Mesothelial cell of epicardium (in vitro differentiated cells): ENCODE measurements at regions not wholly inside any gene's neighbourhood (a gene's known extent, or its start where the extent isn't known, plus 50 kb on each side); places are given as distances from the start of the nearest gene placed in this dataset.

Experiments
- DNase-seq, 2 experiments: peaks; one replicate each; pipeline ENCODE4 v3.0.0; 2021; ENCODE audit warnings: low spot score in 2 of 2; ENCODE audit not compliant: unreplicated experiment in 2 of 2
- H3K27ac Mint-ChIP-seq: 2 replicates; pipeline ENCODE4 v1.8.0; 2021; ENCODE audit warnings: mixed read lengths
- H3K27me3 Mint-ChIP-seq: 2 replicates; pipeline ENCODE4 v1.8.0; 2021; ENCODE audit warnings: low read depth, mixed read lengths
- H3K36me3 Mint-ChIP-seq: 2 replicates; pipeline ENCODE4 v1.8.0; 2021; ENCODE audit warnings: mixed read lengths
- H3K4me1 Mint-ChIP-seq: 2 replicates; pipeline ENCODE4 v1.8.0; 2021; ENCODE audit warnings: mixed read lengths
- H3K4me3 Mint-ChIP-seq: 2 replicates; pipeline ENCODE4 v1.8.0; 2021; ENCODE audit warnings: mild to moderate bottlenecking, moderate library complexity, mixed read lengths
- H3K9me3 Mint-ChIP-seq: 2 replicates; pipeline ENCODE4 v1.8.0; 2021; ENCODE audit warnings: mixed read lengths
- TF ChIP-seq, protein P1 (sequence below): fragments of 200-600 bp; sonication (generic); IDR thresholded peaks from one replicate; pipeline ENCODE4 v1.5.0; 2021; ENCODE audit warnings: antibody characterized with exemption; ENCODE audit not compliant: unreplicated experiment

DNA sequence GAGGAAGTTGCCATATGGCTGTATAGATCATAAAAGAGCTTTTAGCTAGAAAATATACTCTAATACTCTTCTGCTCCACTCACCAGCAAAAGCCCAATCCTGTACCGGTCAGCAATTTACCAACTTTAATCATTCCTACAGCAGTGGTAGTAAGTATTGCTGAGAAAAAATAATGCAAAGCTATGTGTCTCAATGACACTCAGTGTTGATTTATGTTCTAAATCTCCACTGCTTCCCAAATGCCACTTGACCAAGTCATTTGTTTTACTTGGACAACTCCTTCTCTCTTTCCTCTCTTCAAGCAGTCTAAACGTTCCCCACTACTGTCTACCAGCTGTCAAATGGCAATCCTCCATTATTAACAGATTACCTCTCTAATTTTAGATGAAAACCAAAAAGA, 201.8 kb upstream of the GK2 start:
- no peaks in the 10 kb centered on the region for H3K36me3 Mint-ChIP-seq
- TF ChIP-seq, protein P1, sequence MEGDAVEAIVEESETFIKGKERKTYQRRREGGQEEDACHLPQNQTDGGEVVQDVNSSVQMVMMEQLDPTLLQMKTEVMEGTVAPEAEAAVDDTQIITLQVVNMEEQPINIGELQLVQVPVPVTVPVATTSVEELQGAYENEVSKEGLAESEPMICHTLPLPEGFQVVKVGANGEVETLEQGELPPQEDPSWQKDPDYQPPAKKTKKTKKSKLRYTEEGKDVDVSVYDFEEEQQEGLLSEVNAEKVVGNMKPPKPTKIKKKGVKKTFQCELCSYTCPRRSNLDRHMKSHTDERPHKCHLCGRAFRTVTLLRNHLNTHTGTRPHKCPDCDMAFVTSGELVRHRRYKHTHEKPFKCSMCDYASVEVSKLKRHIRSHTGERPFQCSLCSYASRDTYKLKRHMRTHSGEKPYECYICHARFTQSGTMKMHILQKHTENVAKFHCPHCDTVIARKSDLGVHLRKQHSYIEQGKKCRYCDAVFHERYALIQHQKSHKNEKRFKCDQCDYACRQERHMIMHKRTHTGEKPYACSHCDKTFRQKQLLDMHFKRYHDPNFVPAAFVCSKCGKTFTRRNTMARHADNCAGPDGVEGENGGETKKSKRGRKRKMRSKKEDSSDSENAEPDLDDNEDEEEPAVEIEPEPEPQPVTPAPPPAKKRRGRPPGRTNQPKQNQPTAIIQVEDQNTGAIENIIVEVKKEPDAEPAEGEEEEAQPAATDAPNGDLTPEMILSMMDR, result no peak
- H3K4me3 Mint-ChIP-seq, result no peak overlapping the region
- H3K4me1 Mint-ChIP-seq, result no peaks in the 10 kb centered on the region
- H3K27me3 Mint-ChIP-seq, result no peaks in the 10 kb centered on the region
- H3K27ac Mint-ChIP-seq, result no peak overlapping the region
- no peak for DNase-seq
- peaks cover 3% of the 10 kb centered on the region for H3K9me3 Mint-ChIP-seq

DNA sequence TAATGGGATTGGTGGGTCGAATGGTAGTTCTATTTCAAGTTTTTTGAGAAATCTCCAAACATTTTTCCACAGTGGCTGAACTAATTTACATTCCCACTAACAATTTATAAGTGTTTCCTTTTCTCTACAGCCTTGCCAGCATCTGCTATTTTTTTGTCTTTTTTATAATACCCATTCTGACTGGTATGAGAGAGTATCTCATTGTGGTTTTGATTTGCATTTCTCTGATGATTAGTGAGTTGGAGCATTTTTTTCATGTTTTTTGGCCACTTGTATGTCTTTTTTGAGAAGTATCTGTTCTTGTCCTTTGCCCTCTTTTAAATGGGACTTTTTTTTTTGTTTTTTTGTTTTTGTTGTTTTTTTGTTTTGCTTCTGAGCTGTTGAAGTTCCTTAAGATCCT, 200.0 kb upstream of the GK2 start:
- Mint-ChIP-seq H3K27me3 (no peaks in the 10 kb centered on the region), H3K27ac (no peak overlapping the region), H3K4me3 (no peak overlapping the region), H3K9me3 (peaks cover 3% of the 10 kb centered on the region), H3K36me3 (no peaks in the 10 kb centered on the region), H3K4me1 (no peaks in the 10 kb centered on the region)
- DNase-seq, result no peak
- TF ChIP-seq, protein P1, result no peak

DNA sequence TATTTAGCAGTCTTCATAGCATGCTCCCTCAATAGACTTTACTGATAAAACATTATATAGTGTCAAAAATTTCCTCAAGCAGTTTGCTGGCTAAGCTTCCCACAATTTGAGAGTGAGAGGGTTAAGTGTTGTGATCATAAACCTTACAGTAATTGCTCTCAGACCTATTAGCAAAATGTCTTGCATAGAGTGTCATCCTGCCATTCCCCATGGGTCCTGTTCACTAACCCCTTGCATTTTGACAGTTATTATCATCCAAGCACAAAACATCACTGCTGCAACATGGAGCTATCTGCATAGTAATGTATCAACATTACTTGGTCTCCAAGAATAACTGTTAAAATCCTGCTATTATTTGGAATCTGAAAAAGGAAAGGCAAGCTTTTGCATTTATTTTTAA, 196.1 kb upstream of the GK2 start:
- no peaks in the 10 kb centered on the region for H3K27me3 Mint-ChIP-seq
- no peaks in the 10 kb centered on the region for H3K36me3 Mint-ChIP-seq
- H3K9me3 Mint-ChIP-seq, result peaks cover 18% of the 10 kb centered on the region
- TF ChIP-seq, protein P1, result no peak
- H3K4me3 Mint-ChIP-seq, result no peak overlapping the region
- H3K27ac Mint-ChIP-seq, result no peak overlapping the region
- no peak for DNase-seq
- no peaks in the 10 kb centered on the region for H3K4me1 Mint-ChIP-seq

DNA sequence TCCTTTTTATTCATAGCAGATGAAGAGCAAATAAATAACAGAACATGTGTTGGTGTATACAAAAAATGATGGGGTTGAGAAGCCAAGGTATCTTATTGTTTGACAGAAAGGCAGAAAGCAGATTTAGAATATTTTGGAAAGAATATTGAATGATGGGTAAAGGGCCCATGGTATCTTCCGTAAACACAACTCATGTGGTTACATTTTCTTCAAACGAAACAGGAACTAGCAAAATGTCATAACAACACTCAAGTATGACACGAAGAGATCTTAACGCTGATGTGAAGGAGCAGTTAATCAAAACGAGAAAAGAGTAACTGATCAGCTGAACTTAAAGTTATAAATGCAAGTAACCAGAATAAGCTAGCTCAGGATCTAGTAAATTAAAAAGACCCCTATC, 195.7 kb upstream of the GK2 start:
- TF ChIP-seq, protein P1, result no peak
- DNase-seq, result no peak
- Mint-ChIP-seq H3K4me3 (no peak overlapping the region), H3K27me3 (no peaks in the 10 kb centered on the region), H3K4me1 (no peaks in the 10 kb centered on the region), H3K9me3 (peaks cover 15% of the 10 kb centered on the region), H3K27ac (no peak overlapping the region), H3K36me3 (no peaks in the 10 kb centered on the region)

DNA sequence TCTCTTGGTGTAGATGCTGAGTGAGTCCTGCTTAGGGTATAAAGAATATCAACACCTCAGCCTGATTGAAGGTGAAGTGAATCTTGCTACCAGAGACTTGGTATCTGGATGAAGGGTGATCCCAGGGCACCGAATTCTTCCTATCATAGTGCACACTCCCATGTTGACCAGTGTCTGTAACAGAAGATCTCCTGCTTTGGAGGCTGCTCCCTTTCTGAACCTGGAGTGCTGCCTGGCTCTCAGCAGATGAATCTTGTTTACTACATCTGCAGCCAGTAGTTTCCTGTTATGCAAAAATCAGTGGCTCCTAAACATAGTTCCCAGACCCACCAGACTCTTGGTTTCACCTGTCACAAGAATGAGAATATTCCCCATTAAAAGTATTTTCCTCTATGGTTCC, 191.7 kb upstream of the GK2 start:
- DNase-seq, result no peak
- H3K4me3 Mint-ChIP-seq, result no peak overlapping the region
- H3K36me3 Mint-ChIP-seq, result no peaks in the 10 kb centered on the region
- H3K9me3 Mint-ChIP-seq, result peaks cover 18% of the 10 kb centered on the region
- TF ChIP-seq, protein P1, result no peak
- peaks cover 2% of the 10 kb centered on the region for H3K4me1 Mint-ChIP-seq
- no peaks in the 10 kb centered on the region for H3K27me3 Mint-ChIP-seq
- H3K27ac Mint-ChIP-seq, result no peak overlapping the region

DNA sequence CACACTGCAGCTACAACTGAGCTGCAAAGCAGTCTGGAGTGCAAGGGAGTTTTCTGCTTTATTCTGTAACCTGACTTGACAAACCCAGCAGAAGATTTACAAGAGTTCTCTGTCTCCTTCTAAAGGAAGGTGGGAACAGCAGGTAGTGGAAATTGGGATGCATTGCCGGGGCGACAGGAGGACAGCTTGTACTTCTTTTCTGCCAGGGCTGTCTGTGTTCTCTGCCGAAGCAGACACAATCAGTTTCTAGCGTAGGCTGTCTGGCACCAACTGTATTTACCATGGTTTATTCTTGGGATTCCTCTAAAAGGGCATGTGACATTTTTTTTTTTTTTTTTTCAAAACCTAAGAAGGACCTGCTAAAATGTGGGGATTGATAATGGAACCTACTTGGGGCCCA, 190.8 kb upstream of the GK2 start:
- H3K4me3 Mint-ChIP-seq, result no peak overlapping the region

More for the DNA sequence above, 190.8 kb upstream of the GK2 start:
- no peak for DNase-seq
- peaks cover 18% of the 10 kb centered on the region for H3K9me3 Mint-ChIP-seq
- TF ChIP-seq, protein P1, result no peak
- peaks cover 2% of the 10 kb centered on the region for H3K4me1 Mint-ChIP-seq
- no peaks in the 10 kb centered on the region for H3K36me3 Mint-ChIP-seq
- H3K27me3 Mint-ChIP-seq, result no peaks in the 10 kb centered on the region
- no peak overlapping the region for H3K27ac Mint-ChIP-seq
